Amygdala (tissue), 56 donors: ENCODE measurements at regions not wholly inside any gene's neighbourhood (a gene's known extent, or its start where the extent isn't known, plus 50 kb on each side); places are given as distances from the start of the nearest gene placed in this dataset.
"Not testable (repeated sequence)": the region's sequence is repeated elsewhere in the genome, so short reads cannot be mapped to it uniquely, and the experiment has no call there.

Experiments used
- DNase-seq, 56 donors: peaks; one replicate each; lab custom pipeline; 2025; lab: John Stamatoyannopoulos, UW

DNA sequence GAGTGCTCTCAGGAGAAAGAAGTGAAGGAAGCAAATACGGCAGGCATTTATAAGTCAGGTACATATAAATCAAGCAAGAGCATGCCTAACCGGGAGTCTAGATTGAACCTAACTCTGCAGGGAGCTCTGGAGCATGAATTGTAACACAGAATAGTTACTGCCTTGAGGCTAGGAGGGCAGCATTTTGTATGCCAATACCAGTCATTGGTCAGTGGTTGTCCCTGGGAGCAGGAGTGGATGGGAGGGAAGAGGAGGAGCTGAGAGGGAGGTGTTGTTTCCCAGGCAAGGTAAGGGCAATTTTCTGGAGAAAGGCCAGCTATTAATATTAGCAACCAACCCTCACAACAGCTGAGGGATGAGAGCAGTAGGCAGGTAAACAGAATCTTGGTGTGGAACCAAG, 224.7 kb upstream of the DCAF8L1 start:
- DNase-seq: no peak

DNA sequence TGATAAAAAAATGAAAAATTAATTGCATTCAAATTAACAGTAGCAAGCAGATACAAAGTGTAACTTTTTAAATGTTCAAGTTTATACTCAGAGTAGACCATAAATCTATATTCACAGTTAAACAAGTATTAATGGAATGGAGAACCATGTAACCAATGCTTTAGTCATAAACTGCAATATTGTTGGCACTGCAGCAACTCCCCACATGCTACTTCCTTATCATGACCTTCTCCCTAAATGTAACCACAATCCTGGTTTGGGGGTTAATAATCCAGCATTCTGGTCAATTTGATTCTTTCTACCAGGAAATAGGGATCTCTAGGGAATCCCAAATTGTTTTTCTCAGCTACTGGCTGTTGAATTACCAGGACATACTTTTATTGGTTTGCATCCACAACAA, 223.9 kb upstream of the DCAF8L1 start:
- no peak for DNase-seq

DNA sequence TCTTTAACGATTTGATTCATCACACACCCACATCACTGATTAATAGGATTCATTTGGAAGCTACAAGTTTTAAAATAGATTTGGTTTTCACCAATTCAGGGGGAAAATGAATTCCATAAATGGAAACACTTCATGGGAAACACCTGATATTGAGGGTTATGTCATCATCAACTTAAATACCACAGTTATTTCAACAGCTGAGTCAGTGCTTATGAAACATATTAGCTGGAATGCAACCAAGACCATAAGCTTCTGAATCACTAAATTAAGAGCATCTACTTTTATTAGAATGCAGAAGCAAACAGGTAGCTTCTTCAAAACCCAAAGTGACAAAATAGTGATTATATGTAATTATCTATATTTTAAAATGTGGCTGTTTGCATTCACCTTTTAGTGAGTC, 207.8 kb upstream of the DCAF8L1 start:
- no peak for DNase-seq

DNA sequence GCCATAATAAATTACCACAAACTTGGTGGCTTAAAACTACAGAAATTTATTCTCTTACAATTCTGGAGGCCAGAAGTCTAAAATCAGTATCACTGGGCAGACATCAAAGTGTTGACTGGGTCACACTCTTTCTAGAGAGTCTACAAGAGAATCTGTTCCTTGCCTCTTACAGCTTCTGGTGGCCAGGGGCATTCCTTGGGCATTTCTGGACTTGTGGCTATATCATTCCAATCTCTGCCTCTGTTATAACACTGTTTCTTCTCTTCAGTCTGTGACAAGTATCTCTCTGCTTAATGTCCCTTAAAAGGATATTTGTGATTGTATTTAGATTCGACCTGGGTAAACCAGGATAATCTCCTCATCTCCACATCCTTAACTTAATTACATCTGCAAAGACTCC, 207.3 kb upstream of the DCAF8L1 start:
- DNase-seq: no peak

DNA sequence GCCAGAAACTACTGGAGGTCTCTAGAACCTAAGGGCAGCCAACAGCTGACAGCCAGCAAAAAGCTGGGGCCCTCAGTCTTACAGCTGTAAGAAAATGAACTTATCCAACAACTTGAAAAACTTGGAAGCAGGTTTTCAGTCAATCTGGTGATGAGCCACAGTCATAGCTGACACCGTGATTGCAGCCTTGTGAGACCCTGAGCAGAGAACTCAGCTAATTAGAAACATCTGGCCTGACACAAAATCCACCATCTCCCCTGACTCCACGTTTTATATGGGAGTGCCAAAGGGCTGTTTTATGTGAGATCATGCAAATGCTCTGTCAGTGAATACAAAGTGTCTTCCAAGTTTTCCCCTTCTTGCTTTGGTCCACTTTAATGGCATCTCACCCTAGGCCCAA, 198.8 kb upstream of the DCAF8L1 start:
- no peak for DNase-seq

DNA sequence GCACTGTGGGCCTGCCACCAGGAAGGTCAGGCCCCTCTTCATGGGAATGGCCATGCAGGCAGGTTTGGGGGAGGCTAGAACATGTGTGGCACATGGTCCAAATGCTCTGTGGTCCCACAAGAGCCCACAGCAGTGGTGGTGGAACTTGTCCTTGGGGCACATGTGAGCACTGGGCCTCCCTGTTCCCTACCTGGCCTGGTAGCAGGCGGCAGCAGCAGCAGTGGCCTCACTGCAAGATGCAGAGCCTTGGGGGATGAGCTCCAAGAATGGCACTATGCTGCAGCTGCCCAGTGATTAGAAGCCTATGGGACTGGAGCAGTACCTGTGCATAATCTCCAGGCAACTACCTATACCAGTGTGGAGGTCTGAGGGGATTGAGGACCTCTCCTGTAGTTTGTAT, 197.0 kb upstream of the DCAF8L1 start:
- no peak for DNase-seq

DNA sequence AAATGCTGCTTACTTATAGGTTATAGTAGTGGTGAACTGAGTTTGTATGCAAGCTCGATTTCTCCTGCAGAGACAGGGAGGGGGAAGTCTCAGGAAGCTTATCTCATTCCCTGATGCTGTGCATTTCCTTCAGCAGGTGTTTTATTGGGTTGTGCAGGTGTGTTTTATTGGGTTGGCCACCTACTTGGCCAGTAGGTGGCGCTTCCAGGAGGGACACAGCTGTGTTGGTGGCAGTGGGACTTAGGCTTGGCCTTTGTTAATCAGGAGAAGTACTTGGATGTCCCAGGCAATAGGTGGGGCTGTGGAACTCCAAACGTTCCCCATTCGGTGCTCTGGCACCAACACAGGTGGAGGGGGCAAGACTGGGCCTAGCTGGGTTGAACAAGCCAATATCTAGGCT, 196.0 kb upstream of the DCAF8L1 start:
- DNase-seq: no peak

DNA sequence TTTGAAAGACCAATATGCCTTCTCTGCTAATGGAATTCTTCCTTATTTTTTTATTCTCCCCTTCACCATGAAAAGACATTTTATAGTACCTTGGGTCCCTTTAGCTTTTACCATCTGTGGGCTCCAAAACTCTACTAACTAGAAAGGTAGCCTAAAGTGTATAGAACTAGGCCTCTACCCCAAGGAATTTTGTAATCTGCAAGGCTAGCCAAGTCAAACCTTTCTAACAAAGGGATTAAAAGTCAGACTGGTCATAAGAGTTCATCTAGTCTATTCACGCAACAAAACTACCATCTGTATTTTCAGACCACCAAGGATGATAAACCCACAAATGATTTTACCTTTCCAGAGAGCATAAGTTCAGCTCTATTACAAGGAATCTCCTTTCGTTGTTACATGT, 189.5 kb upstream of the DCAF8L1 start:
- no peak for DNase-seq

DNA sequence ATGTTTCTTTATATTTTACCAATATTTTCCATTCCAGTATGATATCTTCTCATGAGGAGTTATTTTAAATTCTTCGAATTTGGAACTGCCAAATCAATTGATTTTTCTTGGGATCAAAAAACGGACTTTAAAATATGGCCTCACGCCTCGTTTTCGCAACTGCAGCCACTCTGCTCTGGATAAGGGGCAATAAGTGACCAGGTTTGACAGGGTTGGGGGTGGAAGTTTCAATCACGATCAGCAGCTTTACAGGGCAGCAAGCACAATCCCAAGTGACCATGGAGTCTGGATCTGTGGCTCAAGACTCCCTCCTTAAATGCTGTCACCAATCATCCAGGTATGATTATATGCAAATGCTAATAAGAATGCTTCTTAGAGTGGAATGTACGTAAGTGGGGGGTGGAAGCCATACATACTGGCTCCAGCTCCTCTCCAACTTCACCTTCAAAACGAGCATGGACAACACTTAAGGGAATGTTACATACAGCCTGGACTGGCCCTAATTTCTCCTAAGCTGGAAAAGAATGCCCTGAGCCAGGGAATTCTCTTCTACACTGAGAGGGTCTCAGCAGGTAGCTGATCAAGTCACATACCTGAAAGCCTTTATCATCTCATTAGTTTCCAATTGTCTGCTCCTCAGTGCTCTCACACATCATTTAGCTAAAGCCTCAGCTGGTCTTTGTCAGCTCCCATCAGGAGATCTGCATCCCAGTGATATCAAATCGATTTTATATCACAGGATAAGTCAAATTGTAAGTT, 176.9 kb upstream of the DCAF8L1 start:
- no peak for DNase-seq

DNA sequence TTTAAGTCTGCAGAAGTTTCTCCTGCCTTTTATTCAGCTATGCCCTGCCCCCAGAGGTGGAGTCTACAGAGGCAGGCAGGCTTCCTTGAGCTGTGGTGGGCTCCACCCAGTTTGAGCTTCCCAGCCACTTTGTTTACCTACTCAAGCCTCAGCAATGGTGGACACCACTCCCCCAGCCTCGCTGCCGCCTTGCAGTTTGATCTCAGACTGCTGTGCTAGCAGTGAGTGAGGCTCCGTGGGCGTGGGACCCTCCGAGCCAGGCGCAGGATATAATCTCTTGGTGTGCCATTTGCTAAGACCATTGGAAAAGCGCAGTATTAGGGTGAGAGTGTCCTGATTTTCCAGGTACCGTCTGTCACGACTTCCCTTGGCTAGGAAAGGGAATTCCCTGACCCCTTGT, 171.0 kb upstream of the DCAF8L1 start:
- not testable (repeated sequence) for DNase-seq

DNA sequence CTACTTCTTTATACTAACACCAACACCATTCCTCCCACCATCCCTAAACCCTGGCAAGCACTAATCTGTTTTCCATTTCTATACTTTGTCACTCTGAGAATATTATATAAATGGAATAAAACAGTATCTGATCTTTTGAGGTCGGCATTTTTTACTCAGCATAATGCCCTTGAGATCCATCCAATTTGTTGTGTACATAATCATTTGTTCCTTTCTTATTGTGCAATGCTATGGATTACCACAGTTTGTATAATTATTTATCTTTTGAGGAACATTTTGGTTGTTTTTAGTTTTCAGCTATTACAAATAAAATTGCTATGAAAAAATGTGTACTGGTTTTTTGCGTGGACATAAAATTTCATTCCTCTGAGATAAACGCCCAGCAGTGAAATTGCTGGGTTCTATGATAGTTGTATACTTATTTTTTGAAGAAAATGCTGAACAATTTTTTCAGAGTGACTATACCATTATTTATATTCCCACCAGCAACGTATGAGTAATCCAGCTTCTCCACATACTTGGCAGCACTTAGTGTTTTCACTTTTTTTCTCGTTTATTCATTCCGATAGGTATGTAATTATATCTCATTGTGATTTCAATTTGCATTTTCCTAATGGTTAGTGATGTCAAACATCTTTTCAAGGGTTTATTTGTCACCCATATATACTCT, 154.3 kb upstream of the DCAF8L1 start:
- no peak for DNase-seq

DNA sequence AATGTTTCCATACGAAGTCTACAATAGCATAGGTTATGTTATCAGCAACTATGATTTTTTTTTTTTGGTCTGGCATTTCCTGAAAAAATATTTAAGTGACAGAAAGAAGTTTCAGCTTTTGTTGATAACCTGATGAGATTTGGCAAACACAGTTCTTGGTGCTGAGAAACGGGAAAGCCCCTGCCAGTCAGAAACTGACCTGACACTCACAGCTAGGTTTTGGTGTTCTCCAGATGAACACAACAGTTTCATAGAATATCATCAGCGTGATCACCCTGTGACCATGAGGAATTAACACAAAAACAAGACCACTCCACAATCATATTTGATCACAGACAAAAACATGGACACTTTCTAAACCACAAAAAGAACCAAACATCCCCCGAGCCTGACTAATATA, 152.5 kb upstream of the DCAF8L1 start:
- DNase-seq: no peak

DNA sequence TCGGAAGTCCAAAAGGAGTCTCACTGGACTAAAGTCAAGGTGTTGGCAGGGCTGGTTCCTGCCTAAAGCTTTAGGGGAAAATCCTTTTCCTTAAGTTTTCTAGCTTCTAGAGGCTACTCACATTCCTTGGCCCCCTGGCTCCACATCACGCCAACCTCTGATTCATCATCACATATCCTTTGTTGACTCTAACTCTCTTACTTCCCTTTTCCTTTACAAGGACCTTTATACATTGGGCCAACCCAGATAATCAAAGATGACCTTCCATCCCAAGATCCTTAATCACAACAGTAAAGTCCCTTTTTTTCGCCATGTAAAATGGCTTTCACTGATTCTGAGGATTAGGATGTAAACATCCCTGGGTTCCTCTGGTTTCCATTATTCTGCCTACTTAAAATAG, 146.4 kb upstream of the DCAF8L1 start:
- DNase-seq: no peak

DNA sequence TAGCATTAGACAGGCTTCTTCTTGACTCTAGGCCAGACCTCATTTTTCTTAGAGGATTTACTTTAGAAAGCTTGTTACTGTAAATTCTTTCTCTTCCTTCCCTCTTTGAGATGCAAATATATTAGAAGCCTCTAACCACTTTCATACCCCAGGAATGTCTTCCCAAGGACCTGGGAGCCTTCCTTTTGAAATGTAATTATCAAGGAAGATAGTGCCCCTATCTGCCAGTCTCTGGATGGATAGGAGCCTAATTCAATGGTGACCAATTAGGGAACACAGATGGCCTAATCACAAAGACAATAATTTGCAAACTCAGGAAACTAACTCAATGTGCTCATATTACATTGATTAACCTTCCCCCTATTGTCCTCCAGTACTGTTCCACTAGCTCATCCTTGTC, 145.6 kb upstream of the DCAF8L1 start:
- no peak for DNase-seq

DNA sequence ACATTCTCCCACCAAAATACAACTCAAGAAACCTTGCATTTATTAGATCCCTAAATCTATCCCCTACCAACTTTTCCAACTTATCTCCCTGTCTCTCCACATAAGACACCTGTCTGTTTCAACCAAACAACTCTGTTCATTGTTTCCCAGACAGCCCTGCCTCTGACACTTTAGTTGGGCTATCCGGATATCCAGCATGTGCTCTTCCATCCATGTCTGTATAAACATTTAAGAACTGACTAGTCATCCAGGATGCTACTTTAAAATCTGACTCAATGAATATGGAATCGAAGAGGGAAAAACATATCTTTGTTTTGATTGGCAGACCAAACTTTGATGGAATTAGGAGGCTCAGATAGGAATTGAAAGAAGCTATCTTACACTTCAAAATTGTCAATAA, 143.2 kb upstream of the DCAF8L1 start:
- DNase-seq: no peak

DNA sequence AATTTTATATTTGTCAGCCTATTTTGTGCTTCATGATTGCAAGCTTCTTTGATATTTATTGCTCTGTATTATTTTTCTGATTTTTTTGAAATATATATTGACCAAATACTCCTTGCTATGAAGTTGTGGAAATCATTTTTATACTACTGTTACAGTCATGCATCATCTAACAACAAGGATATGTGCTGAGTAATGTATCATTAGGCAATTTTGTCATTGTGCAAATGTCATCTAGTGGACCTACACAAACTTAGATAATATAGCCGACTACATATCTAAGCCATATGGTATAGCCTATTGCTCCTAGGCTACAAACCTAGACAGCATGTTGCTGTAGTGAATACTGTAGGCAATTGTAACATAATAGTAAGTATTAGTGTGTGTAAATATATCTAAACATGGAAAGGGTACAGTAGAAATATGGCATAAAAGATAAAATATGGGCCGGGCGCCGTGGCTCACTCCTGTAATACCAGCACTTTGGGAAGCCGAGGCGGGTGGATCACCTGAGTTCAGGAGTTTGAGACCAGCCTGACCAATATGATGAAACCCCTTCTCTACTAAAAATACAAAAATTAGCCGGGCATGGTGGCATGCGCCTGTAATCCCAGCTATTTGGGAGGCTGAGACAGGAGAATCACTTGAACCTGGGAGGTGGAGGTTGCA, 139.5 kb upstream of the DCAF8L1 start:
- not testable (repeated sequence) for DNase-seq

DNA sequence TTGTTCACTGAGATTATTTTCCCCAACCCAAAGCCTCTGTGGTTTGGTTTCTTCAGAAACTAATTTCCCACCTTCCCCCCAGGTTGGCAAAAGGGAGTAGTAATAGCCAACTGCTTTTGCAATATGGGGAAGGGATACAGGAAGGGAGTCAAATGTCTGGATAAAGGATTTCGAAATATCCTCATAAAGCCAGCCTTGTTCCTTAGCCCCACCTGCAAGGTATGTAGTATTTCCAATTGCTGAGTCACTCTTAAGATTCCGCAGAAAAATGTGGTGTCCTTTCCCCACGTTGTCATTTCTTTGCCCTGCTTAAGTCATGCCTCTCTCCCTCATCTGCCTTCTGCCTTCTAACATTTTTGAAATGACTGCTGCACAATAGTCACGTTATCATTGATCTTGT, 138.8 kb upstream of the DCAF8L1 start:
- DNase-seq: no peak

DNA sequence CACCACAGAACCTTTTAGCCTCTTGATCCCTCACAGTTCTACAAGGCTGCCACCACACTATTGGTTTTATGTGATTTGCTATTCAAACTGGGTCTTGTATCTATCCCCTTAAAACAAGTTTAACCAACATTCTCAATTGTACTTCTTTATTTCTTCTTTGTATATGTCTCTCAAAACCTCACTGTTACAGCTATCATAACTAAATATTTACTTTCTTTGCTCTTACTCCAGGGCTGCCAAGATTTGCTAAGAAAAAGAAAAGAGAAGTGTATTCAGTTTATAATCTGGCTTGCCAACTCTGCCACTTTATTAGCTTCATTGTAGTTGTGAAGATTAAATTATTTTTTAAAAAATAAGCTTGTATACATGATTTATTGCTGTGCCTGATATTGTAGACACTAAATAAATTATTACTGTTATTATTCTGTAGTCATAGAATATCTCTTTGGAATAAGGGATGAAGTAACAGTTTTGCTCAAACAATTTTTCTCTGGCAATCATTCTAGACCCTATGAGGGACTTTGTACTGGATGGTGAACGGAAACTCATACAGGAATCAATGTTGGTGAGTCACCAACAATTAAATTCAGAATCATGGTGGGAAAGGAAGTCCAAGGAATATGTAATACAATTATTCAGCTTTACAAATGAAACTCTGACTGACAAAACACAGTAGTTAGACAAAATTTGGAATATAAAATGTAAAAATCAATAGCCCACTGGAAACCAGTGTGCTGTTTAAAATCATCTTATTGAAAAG, 127.1 kb upstream of the DCAF8L1 start:
- no peak for DNase-seq

DNA sequence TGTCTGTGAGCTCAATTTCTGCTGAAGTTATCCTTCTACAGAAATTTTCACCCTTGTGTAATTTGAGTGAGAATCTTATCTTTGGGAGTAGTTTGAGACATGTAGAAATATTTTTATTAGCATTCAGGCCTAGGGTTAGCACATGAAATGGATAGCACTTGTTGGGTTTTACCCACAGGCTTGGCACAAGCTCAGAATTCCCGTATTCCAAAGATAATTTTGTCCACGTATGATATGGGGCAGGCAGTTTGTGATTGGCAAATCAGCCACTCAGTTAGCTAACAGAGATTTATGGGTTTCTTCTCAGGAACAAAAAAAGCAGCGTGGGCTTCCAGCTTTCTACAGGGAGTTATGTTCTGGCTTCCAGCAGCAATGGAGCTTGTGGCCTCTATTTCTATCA, 117.9 kb upstream of the DCAF8L1 start:
- no peak for DNase-seq

DNA sequence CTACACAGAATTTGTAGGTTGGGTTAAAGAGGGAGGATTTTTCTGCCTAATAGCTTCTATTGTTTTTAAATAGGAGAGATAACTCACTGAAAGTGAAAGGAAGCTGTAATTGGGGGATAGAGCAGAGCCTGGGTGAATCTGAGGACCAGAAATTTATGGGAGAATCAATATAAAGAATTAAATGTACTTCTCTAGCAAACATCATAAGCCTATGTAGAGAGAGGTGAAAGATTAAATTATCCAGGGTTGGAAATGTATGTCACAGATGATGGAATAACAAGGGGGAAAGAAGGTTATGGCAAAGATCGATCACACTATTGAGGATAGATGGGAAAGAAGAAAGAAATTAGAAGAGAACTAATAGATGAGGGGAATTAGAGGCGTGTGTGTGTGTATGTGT, 104.4 kb upstream of the DCAF8L1 start:
- no peak for DNase-seq

DNA sequence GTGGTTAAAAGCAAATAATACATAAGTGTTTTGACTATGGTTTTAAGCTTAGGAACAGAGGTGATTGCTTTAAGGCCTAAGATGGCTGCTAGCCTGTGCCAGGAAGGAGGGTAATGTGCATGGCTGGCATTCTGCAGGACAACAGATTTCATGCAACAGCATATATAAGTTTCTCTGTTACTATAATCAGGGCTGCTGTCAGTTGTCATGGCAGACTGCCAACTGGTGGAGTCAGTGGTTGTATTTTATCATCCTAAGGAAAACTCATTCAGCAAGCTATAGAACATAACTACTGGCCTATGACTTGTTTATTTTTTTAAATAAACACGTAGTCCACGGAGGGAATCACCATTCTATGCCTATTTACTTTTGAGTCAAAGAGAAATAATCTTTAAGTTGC, 77.7 kb upstream of the DCAF8L1 start:
- peak in 2 of 56 donors; percentile 0 for DNase-seq
